ENCODE measurements at regions not wholly inside any gene's neighbourhood (a gene's known extent, or its start where the extent isn't known, plus 50 kb on each side); places are given as distances from the start of the nearest gene placed in this dataset.

DNA sequence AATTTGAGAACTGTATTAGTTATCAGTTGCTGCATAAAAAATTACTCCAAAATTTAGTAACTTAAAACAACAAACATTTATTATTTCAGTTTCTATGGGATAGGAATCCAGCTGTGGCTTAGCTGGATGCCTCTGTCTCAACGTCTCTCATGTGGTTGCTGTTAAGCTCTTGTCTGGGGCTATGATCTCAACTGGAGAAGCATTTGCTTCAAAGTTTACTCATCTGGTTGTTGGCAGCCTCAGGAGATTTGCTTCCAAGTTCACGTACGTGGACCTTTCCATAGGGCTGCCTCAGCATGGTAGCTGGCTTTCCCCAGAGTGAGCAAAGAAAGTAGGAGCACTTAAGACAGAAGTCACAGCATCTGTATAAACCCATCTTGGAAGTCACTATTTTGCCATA is 144.9 kb upstream of the SESN3 start:
- H3K27me3 Mint-ChIP-seq, result peaks cover 1% of the 10 kb centered on the region
- no peak for DNase-seq
- no peaks in the 10 kb centered on the region for H3K36me3 Mint-ChIP-seq (ENCODE audit: low read depth)
- no peak overlapping the region for H3K27ac Mint-ChIP-seq
- ATAC-seq, result no peak
- ChIA-PET POLR2A (no interaction called here), CTCF (interaction anchor here (1.0 to 1.9 kb wide), 3 partner anchors 10 to 223 kb away, joined by 3 to 6 read pairs (median 3); no protein-coding TSS in a partner anchor)
- no peaks in the 10 kb centered on the region for H3K4me1 Mint-ChIP-seq (ENCODE audit: low read depth)
- H3K9me3 Mint-ChIP-seq, result no peaks in the 10 kb centered on the region
- intact Hi-C loops (cut with micrococcal nuclease), result no loop called here
- TF ChIP-seq CTCF (IDR thresholded peaks at IDR 0.05), result no peak
- H3K4me3 Mint-ChIP-seq, result no peak overlapping the region

DNA sequence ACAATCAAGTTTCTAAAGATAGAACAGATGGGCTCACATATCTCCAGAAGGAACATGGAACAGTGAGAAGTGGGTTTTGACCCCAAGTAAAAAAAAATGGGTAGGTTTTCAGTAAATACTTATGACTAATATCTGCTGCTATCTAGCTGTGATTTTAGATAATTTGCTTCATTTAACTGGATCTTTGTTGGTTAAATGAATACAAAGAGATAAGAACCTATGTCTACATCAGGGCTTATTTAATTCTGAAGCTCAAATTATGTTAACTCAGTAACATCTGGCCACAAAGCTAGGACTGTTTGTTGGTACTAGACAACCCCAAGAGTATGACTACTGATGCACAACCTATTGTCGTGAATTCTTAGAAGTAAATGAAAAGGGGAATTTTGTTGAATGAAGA is 144.4 kb upstream of the SESN3 start:
- Mint-ChIP-seq H3K4me3 (no peak overlapping the region), H3K27ac (no peak overlapping the region), H3K4me1 (ENCODE audit: low read depth) (no peaks in the 10 kb centered on the region), H3K9me3 (no peaks in the 10 kb centered on the region), H3K27me3 (peaks cover 1% of the 10 kb centered on the region), H3K36me3 (ENCODE audit: low read depth) (no peaks in the 10 kb centered on the region)
- intact Hi-C loops (cut with micrococcal nuclease), result no loop called here
- ATAC-seq (no peak), DNase-seq (no peak)
- no peak for TF ChIP-seq CTCF (IDR thresholded peaks at IDR 0.05)
- CTCF ChIA-PET, result interaction anchor here (1.0 to 1.9 kb wide), 4 partner anchors 10 to 330 kb away, joined by 3 to 6 read pairs (median 4); no protein-coding TSS in a partner anchor
- POLR2A ChIA-PET, result no interaction called here

- peaks cover 1% of the 10 kb centered on the region for H3K27me3 Mint-ChIP-seq
- no peaks in the 10 kb centered on the region for H3K36me3 Mint-ChIP-seq (ENCODE audit: low read depth)
- no peak overlapping the region for H3K27ac Mint-ChIP-seq
- no peaks in the 10 kb centered on the region for H3K4me1 Mint-ChIP-seq (ENCODE audit: low read depth)
- no peak overlapping the region for H3K4me3 Mint-ChIP-seq
- ATAC-seq, result no peak
- intact Hi-C loops (cut with micrococcal nuclease), result no loop called here
- no peaks in the 10 kb centered on the region for H3K9me3 Mint-ChIP-seq
- POLR2A ChIA-PET, result no interaction called here
- CTCF ChIA-PET, result interaction anchor here (1.5 kb wide), 1 partner anchor 217 kb away, joined by 5 read pairs; no protein-coding TSS in a partner anchor
- no peak for DNase-seq
- no peak for TF ChIP-seq CTCF (IDR thresholded peaks at IDR 0.05)
Measured at GRCh38 chr11:95374105-95374504, 143.1 kb upstream of the SESN3 start.

- ATAC-seq, result no peak
- TF ChIP-seq CTCF (IDR thresholded peaks at IDR 0.05), result no peak
- POLR2A ChIA-PET, result no interaction called here
- intact Hi-C loops (cut with micrococcal nuclease), result no loop called here
- Mint-ChIP-seq H3K27ac (no peak overlapping the region), H3K36me3 (ENCODE audit: low read depth) (no peaks in the 10 kb centered on the region), H3K4me3 (no peak overlapping the region), H3K9me3 (no peaks in the 10 kb centered on the region), H3K27me3 (peaks cover 1% of the 10 kb centered on the region), H3K4me1 (ENCODE audit: low read depth) (no peaks in the 10 kb centered on the region)
- CTCF ChIA-PET, result interaction anchor here (1.5 kb wide), 1 partner anchor 216 kb away, joined by 5 read pairs; no protein-coding TSS in a partner anchor
- no peak for DNase-seq
Measured at GRCh38 chr11:95373241-95373640, 142.2 kb upstream of the SESN3 start.

- peaks cover 1% of the 10 kb centered on the region for H3K27me3 Mint-ChIP-seq
- no peaks in the 10 kb centered on the region for H3K4me1 Mint-ChIP-seq (ENCODE audit: low read depth)
- H3K9me3 Mint-ChIP-seq, result no peaks in the 10 kb centered on the region
- ChIA-PET POLR2A (no interaction called here), CTCF (interaction anchor here (1.1 to 3.2 kb wide), 4 partner anchors 10 to 333 kb away, joined by 3 to 9 read pairs (median 4); no protein-coding TSS in a partner anchor)
- no peak overlapping the region for H3K27ac Mint-ChIP-seq
- intact Hi-C loops (cut with micrococcal nuclease), result no loop called here
- no peaks in the 10 kb centered on the region for H3K36me3 Mint-ChIP-seq (ENCODE audit: low read depth)
- ATAC-seq (no peak), DNase-seq (no peak)
- no peak overlapping the region for H3K4me3 Mint-ChIP-seq
- TF ChIP-seq CTCF (IDR thresholded peaks at IDR 0.05), result no peak
Measured at GRCh38 chr11:95372097-95372656, 141.2 kb upstream of the SESN3 start.
